Adrenal gland (tissue), 5 donors: ENCODE measurements at regions not wholly inside any gene's neighbourhood (a gene's known extent, or its start where the extent isn't known, plus 50 kb on each side); places are given as distances from the start of the nearest gene placed in this dataset.

Experiments
- CTCF ChIP-seq, 6 experiments: fragments of 450-650 bp in 4 of 6; fragments of 200-600 bp in 2 of 6; sonication (generic) in 1 of 6; IDR thresholded peaks; 1 replicate in 5 of 6; 2 replicates in 1 of 6; pipeline versions ENCODE4 v1.5.1 to v1.8.0; 2016 to 2021; ENCODE audit warnings: antibody characterized with exemption in 6 of 6, mild to moderate bottlenecking in 2 of 6, moderate library complexity in 1 of 6
- POLR2A ChIP-seq, 2 donors: fragments of 450-650 bp; IDR thresholded peaks; one replicate each; pipeline ENCODE4 v1.6.1; 2017; ENCODE audit warnings: antibody characterized with exemption in 2 of 2, mild to moderate bottlenecking in 2 of 2, moderate library complexity in 1 of 2
- donor health status: DM: no; HTN: no; CAD: no.

- no peak for TF ChIP-seq CTCF (IDR thresholded peaks at IDR 0.05)
- TF ChIP-seq POLR2A (IDR thresholded peaks at IDR 0.05): no peak
These were observed 69.5 kb upstream of the FBXO28 start for GRCh38 chr1:224044420-224044819.
